GM10248 (cell line): ENCODE measurements at regions not wholly inside any gene's neighbourhood (a gene's known extent, or its start where the extent isn't known, plus 50 kb on each side); places are given as distances from the start of the nearest gene placed in this dataset.

Experiments
- CTCF ChIA-PET: fragments of 300-600 bp; sonication (Branson Sonifier 250); formaldehyde crosslinking; extraction: SDS; loops from one replicate; lab custom pipeline; 2021; ENCODE audit warnings: antibody characterized with exemption; lab: Yijun Ruan, JAX
- POLR2A ChIA-PET: fragments of 350-650 bp; sonication (Branson Sonifier 250); formaldehyde crosslinking; extraction: SDS; loops from one replicate; lab custom pipeline; 2020; ENCODE audit warnings: antibody characterized with exemption; lab: Yijun Ruan, JAX
- DNase-seq: peaks from one replicate; pipeline ENCODE4 v3.0.0; 2012; ENCODE audit errors: extremely low spot score
- CTCF ChIP-seq: IDR thresholded peaks from 2 replicates; pipeline ENCODE4 v1.5.1; 2012; ENCODE audit warnings: mild to moderate bottlenecking, low read depth; ENCODE audit errors: extremely low read depth, missing control alignments, control extremely low read depth

- CTCF ChIA-PET: no interaction called here
- POLR2A ChIA-PET: no interaction called here
- no peak for DNase-seq
- TF ChIP-seq CTCF: no peak
Observed at GRCh38 chr13:109355875-109356434, 430.4 kb downstream of the IRS2 start.

- no peak for DNase-seq
- POLR2A ChIA-PET: no interaction called here
- TF ChIP-seq CTCF: no peak
- CTCF ChIA-PET: interaction anchor here (0.9 kb wide), 1 partner anchor 11 kb away, joined by 3 read pairs; no protein-coding TSS in a partner anchor
Observed at GRCh38 chr13:109355166-109355565, 431.2 kb downstream of the IRS2 start.

GRCh38 chr13:109351236-109351635, 435.1 kb downstream of the IRS2 start:
- DNase-seq: no peak
- ChIA-PET CTCF (no interaction called here), POLR2A (no interaction called here)
- no peak for TF ChIP-seq CTCF

- POLR2A ChIA-PET: no interaction called here
- no peak for TF ChIP-seq CTCF
- DNase-seq: no peak
- CTCF ChIA-PET: no interaction called here
Observed at GRCh38 chr13:109348519-109349258, 437.7 kb downstream of the IRS2 start.

- no peak for DNase-seq
- ChIA-PET CTCF (no interaction called here), POLR2A (no interaction called here)
- TF ChIP-seq CTCF: no peak
Observed at GRCh38 chr13:109346060-109346459, 440.3 kb downstream of the IRS2 start.

GRCh38 chr13:109345433-109345941, 440.9 kb downstream of the IRS2 start:
- no peak for DNase-seq
- POLR2A ChIA-PET: no interaction called here
- no peak for TF ChIP-seq CTCF
- CTCF ChIA-PET: no interaction called here
